ENCODE measurements at regions not wholly inside any gene's neighbourhood (a gene's known extent, or its start where the extent isn't known, plus 50 kb on each side); places are given as distances from the start of the nearest gene placed in this dataset.

DNA sequence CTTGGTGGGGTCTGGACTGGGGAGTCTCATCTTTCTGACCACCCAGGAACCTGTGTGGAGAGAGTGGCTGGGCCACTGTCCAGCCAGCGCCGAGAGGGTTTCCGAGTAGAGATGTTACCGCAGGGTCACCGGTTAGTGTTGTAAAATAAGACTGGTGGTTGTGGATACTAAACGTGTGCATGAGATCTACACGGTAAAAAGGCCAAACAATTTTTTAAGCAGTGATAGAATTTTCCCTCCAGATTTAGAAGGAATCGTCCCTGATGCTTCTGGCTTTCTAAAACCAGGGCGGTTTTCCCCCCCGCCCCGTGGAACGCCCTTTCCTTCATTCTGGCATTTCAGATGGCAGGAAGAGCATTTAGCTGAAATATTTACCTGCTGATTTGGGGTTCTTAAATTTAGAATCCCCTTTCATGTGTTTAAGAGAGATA is 72.6 kb upstream of the PPARA start:
- Histone ChIP-seq H3K27me3 (no peaks in the 10 kb centered on the region), H3K4me1 (peaks cover 56% of the 10 kb centered on the region), H3K36me3 (peaks cover 35% of the 10 kb centered on the region), H3K9me3 (no peaks in the 10 kb centered on the region), H3K4me3 (peak overlapping the region; percentile 89), H3K27ac (peak overlapping the region; percentile 98)
- intact Hi-C loops (cut with DNase I), result loop anchor here (5.0 to 10.0 kb wide), 2 partner anchors 35 to 73 kb away; no protein-coding TSS in a partner anchor
- ATAC-seq, result no peak
- no peak for DNase-seq
- TF ChIP-seq, protein P1, sequence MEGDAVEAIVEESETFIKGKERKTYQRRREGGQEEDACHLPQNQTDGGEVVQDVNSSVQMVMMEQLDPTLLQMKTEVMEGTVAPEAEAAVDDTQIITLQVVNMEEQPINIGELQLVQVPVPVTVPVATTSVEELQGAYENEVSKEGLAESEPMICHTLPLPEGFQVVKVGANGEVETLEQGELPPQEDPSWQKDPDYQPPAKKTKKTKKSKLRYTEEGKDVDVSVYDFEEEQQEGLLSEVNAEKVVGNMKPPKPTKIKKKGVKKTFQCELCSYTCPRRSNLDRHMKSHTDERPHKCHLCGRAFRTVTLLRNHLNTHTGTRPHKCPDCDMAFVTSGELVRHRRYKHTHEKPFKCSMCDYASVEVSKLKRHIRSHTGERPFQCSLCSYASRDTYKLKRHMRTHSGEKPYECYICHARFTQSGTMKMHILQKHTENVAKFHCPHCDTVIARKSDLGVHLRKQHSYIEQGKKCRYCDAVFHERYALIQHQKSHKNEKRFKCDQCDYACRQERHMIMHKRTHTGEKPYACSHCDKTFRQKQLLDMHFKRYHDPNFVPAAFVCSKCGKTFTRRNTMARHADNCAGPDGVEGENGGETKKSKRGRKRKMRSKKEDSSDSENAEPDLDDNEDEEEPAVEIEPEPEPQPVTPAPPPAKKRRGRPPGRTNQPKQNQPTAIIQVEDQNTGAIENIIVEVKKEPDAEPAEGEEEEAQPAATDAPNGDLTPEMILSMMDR (IDR thresholded peaks at IDR 0.05), result no peak

DNA sequence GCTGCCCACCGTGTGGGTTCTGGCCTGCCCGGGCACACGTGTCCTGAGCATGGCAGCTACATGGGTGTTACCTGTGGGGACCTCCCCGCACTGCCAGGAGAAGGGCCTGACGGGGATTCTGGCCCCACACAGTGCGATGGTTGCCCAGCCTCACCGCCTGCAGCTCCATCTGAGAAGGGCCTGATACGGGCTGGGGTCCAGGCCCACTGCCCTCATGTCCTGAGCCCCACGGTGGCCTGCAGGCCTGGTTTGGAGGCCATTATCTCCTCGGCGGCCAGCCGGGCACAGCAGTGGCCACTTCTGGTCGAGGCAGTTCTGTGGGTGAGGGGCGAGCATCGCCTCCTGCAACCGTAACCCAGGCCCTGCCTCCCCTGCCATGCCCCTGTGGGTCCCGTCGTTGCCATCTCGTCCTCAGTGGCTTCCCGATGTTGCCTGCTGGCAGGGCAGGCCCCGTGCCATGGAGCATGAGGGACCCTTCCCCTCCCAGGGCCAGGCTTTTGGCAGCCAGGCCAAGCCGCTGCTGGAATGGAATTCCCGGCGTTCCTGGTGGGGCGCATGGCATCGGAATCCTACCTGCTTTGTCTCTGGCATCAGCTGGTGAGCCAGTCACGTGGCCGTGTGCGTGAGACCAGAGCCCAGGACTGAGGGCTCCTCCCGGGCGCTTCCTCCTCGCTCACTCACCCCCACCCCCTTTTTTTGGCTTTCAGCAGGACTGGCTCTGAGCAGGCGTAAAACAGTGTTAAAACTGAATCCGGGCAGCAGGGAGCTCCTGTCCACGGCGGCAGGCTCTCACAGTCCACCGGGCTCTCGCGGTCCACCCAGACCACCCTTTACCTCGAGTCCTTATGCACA is 71.9 kb upstream of the PPARA start:
- TF ChIP-seq, protein P1 (IDR thresholded peaks at IDR 0.05), result no peak
- ATAC-seq, result peak; percentile 54
- Histone ChIP-seq H3K4me3 (peak overlapping the region; percentile 89), H3K27me3 (no peaks in the 10 kb centered on the region), H3K27ac (peak overlapping the region; percentile 98), H3K9me3 (no peaks in the 10 kb centered on the region), H3K4me1 (peaks cover 64% of the 10 kb centered on the region), H3K36me3 (peaks cover 35% of the 10 kb centered on the region)
- DNase-seq, result peak; percentile 80
- intact Hi-C loops (cut with DNase I), result loop anchor here (5.0 to 10.0 kb wide), 2 partner anchors 34 to 74 kb away; no protein-coding TSS in a partner anchor

DNA sequence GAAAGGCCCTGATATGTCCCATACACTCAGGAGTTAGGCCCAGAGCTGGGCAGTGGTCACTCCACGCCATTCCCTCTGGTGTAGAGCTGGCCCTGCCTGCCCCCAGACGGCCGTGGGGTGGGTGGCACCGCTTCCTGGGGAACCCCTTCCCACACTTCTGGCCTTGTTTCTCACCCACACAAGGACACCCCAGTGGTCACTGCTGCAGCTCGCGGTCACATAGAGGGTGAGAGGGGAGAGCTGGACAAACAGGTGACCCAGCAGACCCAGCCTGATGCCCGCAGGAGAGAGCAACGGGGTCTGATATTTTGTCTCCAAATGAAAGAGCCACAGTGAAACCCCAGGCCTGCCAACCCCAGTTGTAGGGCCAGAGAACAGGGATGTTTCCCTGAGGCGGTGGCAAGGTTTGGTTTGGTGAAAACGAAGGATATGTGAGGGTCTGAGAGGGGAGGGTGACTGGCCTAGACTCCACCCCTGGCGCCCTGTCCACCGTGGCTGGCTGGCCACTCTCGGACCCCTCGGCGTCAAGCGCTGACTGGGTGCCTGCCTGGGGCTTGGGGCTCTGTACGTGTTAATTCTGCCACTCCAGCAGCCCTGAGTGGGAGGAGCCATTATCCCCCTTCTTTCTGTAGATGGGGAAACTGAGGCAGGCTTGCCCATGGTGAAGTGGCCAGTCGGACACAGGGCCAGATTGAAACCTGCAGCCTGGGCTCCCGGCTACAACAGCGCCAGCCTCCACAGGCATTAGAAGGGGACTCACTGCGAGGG is 71.0 kb upstream of the PPARA start:
- Histone ChIP-seq H3K4me3 (peak overlapping the region; percentile 89), H3K9me3 (no peaks in the 10 kb centered on the region), H3K27ac (peak overlapping the region; percentile 98), H3K4me1 (peaks cover 72% of the 10 kb centered on the region), H3K27me3 (no peaks in the 10 kb centered on the region), H3K36me3 (peaks cover 35% of the 10 kb centered on the region)
- DNase-seq (peak; percentile 57), ATAC-seq (no peak)
- TF ChIP-seq, protein P1 (IDR thresholded peaks at IDR 0.05), result no peak
- intact Hi-C loops (cut with DNase I), result loop anchor here (5.0 to 10.0 kb wide), 2 partner anchors 33 to 74 kb away; no protein-coding TSS in a partner anchor

DNA sequence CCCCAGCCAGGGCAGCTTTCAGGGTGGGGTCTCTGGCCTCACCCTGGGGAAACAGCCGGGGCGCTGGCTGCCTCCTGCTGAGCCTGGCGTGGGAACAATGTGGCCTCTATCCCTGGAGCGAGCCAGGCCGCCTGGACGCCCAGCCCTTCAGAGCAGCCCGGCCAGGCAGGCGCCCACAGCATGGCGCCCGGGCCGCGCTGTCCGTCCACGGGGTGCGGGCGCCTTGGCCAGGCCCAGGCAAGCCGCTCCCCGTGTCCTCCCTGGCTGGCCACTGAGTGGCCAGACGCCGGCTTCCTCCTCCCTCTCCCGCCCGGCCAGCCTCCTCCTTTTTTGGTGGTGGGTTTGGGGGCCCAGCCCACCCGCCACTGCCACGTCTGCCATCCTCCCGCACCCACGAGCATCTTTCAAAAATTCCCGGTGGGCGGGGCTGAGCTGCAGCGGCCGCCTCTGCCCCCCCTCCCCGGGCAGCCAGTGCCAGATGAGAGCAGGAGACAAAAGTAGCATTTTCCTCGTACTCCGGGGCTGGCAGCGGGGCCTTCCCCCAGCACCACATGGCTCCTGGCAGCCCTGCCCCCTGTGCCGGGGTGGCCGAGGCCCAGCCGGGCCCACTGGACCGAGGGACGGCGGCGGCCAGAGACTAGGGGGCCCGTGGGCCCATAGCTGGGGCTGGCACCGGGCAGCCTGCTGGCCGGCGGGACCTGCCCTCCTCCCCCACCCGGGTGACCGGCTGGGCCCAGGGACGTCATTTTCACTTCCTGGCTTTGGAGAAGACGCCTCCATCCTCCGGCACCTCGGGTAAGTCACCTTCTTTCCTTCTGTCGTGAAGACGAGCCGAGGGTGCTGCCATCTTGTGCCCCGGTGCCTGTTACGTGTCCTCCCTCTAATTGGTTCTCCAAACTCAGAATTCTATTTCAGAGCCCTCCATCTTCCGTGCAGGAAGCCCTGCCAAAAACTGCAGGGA is 70.2 kb upstream of the PPARA start:
- H3K27me3 ChIP-seq, result no peaks in the 10 kb centered on the region
- intact Hi-C loops (cut with DNase I), result loop anchor here (5.0 to 10.0 kb wide), 2 partner anchors 32 to 75 kb away; no protein-coding TSS in a partner anchor
- H3K9me3 ChIP-seq, result no peaks in the 10 kb centered on the region
- DNase-seq (peak; percentile 74), ATAC-seq (peak; percentile 46)
- peaks cover 71% of the 10 kb centered on the region for H3K4me1 ChIP-seq
- TF ChIP-seq, protein P1 (IDR thresholded peaks at IDR 0.05), result no peak
- peak overlapping the region; percentile 98 for H3K27ac ChIP-seq
- H3K4me3 ChIP-seq, result peak overlapping the region; percentile 89
- H3K36me3 ChIP-seq, result peaks cover 28% of the 10 kb centered on the region

All from upper lobe of right lung (tissue), 1 donor.